ENCODE measurements at regions not wholly inside any gene's neighbourhood (a gene's known extent, or its start where the extent isn't known, plus 50 kb on each side); places are given as distances from the start of the nearest gene placed in this dataset.

DNA sequence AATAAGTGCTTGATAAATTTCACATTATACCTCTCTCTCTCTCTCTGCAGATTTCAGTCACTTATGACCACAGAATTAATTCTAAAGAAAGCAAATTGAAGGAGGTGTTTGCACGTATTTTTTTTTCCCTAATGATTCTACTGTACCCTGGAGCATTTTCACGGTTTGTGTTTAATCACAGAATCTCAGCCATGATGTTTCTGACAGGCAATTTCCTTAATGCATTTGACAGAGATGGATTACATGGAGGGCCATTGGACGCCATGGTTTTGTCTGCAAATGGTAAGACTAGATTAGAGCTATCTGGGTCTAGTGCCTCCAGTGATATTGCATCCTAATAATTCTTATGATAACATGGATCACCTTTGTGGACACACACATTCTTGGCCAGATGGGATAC lies 147.5 kb upstream of the RBFOX1 start:
- ATAC-seq: no peak
- Histone ChIP-seq H3K79me2 (replicated peaks; ENCODE audit: insufficient read depth) (no peaks in the 10 kb centered on the region), H2AFZ (no peak overlapping the region)

DNA sequence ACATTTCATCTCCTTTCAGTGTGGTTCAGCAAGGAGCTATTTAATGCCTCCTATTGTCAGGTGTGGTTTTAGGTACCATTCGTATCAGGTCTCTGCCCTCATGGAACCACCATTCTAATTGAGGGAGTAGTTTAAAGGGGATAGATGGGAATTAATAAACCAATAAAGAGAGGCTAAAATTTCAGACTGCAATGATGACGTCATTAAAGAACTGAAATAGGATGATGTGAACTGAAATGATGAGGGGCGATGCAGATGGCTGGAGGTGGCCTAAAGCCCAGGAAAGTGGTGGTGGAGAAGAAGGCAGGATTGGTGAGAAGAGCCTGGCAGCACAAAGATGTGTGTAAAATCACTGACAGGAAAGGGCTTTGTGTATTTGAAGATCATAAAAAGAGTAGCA lies 148.9 kb upstream of the RBFOX1 start:
- H3F3A ChIP-seq (replicated peaks; ENCODE audit: low read depth): no peaks in the 10 kb centered on the region
- H4K20me1 ChIP-seq (replicated peaks; ENCODE audit: insufficient read depth): no peaks in the 10 kb centered on the region
- ATAC-seq (no peak), DNase-seq (ENCODE audit: low spot score) (no peak)
- no peaks in the 10 kb centered on the region for H3K27me3 ChIP-seq (ENCODE audit: insufficient read depth)
- H3K4me3 ChIP-seq: no peak overlapping the region
- no peaks in the 10 kb centered on the region for H3K4me1 ChIP-seq (ENCODE audit: insufficient read depth)
- no peak overlapping the region for H3K4me2 ChIP-seq
- H3K27ac ChIP-seq (ENCODE audit: low read depth): no peak overlapping the region
- Mint-ChIP-seq H3K27me3 (ENCODE audit: insufficient read depth, low read depth, poor library complexity) (no peaks in the 10 kb centered on the region), H3K36me3 (ENCODE audit: low read depth) (no peaks in the 10 kb centered on the region), H3K4me1 (no peaks in the 10 kb centered on the region), H3K9me3 (peaks cover 60% of the 10 kb centered on the region), H3K4me3 (no peak overlapping the region), H3K27ac (no peak overlapping the region)
- H2AFZ ChIP-seq: no peak overlapping the region
- no peaks in the 10 kb centered on the region for H3K9me2 ChIP-seq (ENCODE audit: insufficient read depth)
- TF ChIP-seq, protein P1, sequence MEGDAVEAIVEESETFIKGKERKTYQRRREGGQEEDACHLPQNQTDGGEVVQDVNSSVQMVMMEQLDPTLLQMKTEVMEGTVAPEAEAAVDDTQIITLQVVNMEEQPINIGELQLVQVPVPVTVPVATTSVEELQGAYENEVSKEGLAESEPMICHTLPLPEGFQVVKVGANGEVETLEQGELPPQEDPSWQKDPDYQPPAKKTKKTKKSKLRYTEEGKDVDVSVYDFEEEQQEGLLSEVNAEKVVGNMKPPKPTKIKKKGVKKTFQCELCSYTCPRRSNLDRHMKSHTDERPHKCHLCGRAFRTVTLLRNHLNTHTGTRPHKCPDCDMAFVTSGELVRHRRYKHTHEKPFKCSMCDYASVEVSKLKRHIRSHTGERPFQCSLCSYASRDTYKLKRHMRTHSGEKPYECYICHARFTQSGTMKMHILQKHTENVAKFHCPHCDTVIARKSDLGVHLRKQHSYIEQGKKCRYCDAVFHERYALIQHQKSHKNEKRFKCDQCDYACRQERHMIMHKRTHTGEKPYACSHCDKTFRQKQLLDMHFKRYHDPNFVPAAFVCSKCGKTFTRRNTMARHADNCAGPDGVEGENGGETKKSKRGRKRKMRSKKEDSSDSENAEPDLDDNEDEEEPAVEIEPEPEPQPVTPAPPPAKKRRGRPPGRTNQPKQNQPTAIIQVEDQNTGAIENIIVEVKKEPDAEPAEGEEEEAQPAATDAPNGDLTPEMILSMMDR (conservative IDR thresholded peaks at IDR 0.05; ENCODE audit: low read depth in 2 of 2): no peak
- no peak for TF ChIP-seq NANOG (IDR thresholded peaks at IDR 0.05; ENCODE audit: borderline replicate concordance)
- TF ChIP-seq, protein P2, sequence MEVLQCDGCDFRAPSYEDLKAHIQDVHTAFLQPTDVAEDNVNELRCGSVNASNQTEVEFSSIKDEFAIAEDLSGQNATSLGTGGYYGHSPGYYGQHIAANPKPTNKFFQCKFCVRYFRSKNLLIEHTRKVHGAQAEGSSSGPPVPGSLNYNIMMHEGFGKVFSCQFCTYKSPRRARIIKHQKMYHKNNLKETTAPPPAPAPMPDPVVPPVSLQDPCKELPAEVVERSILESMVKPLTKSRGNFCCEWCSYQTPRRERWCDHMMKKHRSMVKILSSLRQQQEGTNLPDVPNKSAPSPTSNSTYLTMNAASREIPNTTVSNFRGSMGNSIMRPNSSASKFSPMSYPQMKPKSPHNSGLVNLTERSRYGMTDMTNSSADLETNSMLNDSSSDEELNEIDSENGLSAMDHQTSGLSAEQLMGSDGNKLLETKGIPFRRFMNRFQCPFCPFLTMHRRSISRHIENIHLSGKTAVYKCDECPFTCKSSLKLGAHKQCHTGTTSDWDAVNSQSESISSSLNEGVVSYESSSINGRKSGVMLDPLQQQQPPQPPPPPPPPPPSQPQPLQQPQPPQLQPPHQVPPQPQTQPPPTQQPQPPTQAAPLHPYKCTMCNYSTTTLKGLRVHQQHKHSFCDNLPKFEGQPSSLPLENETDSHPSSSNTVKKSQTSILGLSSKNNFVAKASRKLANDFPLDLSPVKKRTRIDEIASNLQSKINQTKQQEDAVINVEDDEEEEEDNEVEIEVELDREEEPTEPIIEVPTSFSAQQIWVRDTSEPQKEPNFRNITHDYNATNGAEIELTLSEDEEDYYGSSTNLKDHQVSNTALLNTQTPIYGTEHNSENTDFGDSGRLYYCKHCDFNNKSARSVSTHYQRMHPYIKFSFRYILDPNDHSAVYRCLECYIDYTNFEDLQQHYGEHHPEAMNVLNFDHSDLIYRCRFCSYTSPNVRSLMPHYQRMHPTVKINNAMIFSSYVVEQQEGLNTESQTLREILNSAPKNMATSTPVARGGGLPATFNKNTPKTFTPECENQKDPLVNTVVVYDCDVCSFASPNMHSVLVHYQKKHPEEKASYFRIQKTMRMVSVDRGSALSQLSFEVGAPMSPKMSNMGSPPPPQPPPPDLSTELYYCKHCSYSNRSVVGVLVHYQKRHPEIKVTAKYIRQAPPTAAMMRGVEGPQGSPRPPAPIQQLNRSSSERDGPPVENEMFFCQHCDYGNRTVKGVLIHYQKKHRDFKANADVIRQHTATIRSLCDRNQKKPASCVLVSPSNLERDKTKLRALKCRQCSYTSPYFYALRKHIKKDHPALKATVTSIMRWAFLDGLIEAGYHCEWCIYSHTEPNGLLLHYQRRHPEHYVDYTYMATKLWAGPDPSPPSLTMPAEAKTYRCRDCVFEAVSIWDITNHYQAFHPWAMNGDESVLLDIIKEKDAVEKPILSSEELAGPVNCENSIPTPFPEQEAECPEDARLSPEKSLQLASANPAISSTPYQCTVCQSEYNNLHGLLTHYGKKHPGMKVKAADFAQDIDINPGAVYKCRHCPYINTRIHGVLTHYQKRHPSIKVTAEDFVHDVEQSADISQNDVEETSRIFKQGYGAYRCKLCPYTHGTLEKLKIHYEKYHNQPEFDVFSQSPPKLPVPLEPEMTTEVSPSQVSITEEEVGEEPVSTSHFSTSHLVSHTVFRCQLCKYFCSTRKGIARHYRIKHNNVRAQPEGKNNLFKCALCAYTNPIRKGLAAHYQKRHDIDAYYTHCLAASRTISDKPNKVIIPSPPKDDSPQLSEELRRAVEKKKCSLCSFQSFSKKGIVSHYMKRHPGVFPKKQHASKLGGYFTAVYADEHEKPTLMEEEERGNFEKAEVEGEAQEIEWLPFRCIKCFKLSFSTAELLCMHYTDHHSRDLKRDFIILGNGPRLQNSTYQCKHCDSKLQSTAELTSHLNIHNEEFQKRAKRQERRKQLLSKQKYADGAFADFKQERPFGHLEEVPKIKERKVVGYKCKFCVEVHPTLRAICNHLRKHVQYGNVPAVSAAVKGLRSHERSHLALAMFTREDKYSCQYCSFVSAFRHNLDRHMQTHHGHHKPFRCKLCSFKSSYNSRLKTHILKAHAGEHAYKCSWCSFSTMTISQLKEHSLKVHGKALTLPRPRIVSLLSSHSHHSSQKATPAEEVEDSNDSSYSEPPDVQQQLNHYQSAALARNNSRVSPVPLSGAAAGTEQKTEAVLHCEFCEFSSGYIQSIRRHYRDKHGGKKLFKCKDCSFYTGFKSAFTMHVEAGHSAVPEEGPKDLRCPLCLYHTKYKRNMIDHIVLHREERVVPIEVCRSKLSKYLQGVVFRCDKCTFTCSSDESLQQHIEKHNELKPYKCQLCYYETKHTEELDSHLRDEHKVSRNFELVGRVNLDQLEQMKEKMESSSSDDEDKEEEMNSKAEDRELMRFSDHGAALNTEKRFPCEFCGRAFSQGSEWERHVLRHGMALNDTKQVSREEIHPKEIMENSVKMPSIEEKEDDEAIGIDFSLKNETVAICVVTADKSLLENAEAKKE (CRISPR knock-in tag; IDR thresholded peaks at IDR 0.05): no peak
- TF ChIP-seq EZH2 (IDR thresholded peaks at IDR 0.05; ENCODE audit: low read depth, unreplicated experiment): no peak
- TF ChIP-seq, protein P3, sequence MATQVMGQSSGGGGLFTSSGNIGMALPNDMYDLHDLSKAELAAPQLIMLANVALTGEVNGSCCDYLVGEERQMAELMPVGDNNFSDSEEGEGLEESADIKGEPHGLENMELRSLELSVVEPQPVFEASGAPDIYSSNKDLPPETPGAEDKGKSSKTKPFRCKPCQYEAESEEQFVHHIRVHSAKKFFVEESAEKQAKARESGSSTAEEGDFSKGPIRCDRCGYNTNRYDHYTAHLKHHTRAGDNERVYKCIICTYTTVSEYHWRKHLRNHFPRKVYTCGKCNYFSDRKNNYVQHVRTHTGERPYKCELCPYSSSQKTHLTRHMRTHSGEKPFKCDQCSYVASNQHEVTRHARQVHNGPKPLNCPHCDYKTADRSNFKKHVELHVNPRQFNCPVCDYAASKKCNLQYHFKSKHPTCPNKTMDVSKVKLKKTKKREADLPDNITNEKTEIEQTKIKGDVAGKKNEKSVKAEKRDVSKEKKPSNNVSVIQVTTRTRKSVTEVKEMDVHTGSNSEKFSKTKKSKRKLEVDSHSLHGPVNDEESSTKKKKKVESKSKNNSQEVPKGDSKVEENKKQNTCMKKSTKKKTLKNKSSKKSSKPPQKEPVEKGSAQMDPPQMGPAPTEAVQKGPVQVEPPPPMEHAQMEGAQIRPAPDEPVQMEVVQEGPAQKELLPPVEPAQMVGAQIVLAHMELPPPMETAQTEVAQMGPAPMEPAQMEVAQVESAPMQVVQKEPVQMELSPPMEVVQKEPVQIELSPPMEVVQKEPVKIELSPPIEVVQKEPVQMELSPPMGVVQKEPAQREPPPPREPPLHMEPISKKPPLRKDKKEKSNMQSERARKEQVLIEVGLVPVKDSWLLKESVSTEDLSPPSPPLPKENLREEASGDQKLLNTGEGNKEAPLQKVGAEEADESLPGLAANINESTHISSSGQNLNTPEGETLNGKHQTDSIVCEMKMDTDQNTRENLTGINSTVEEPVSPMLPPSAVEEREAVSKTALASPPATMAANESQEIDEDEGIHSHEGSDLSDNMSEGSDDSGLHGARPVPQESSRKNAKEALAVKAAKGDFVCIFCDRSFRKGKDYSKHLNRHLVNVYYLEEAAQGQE (IDR thresholded peaks at IDR 0.05; ENCODE audit: unreplicated experiment): no peak
- H3K36me3 ChIP-seq (ENCODE audit: insufficient read depth): no peaks in the 10 kb centered on the region
- H3K79me2 ChIP-seq (replicated peaks; ENCODE audit: insufficient read depth): no peaks in the 10 kb centered on the region

More for the DNA sequence above, 147.5 kb upstream of the RBFOX1 start:
- Mint-ChIP-seq H3K4me1 (no peaks in the 10 kb centered on the region), H3K36me3 (ENCODE audit: low read depth) (peaks cover 5% of the 10 kb centered on the region; the same call in 2 of the 3 replicates), H3K27me3 (ENCODE audit: insufficient read depth, low read depth, poor library complexity) (no peaks in the 10 kb centered on the region), H3K9me3 (peaks cover 67% of the 10 kb centered on the region), H3K4me3 (no peak overlapping the region), H3K27ac (no peak overlapping the region)
- no peaks in the 10 kb centered on the region for H3K9me2 ChIP-seq (ENCODE audit: insufficient read depth)
- H3K27me3 ChIP-seq (ENCODE audit: insufficient read depth): no peaks in the 10 kb centered on the region
- H3K4me2 ChIP-seq: no peak overlapping the region
- no peak for DNase-seq (ENCODE audit: low spot score)
- no peaks in the 10 kb centered on the region for H4K20me1 ChIP-seq (replicated peaks; ENCODE audit: insufficient read depth)
- no peaks in the 10 kb centered on the region for H3K36me3 ChIP-seq (ENCODE audit: insufficient read depth)
- no peak overlapping the region for H3K4me3 ChIP-seq
- no peaks in the 10 kb centered on the region for H3K4me1 ChIP-seq (ENCODE audit: insufficient read depth)
- H3K27ac ChIP-seq (ENCODE audit: low read depth): no peak overlapping the region
- no peak for TF ChIP-seq NANOG (IDR thresholded peaks at IDR 0.05; ENCODE audit: borderline replicate concordance)
- no peaks in the 10 kb centered on the region for H3F3A ChIP-seq (replicated peaks; ENCODE audit: low read depth)
